Sigmoid colon (tissue), 6 donors: ENCODE measurements at regions not wholly inside any gene's neighbourhood (a gene's known extent, or its start where the extent isn't known, plus 50 kb on each side); places are given as distances from the start of the nearest gene placed in this dataset.

Source experiments
- DNase-seq: peaks from one replicate; pipeline ENCODE4 v3.0.0-alpha.2; 2019
- H3K27ac ChIP-seq, 4 donors: fragments of 200-600 bp; sonication (generic); one replicate each; pipeline ENCODE4 v1.5.1; 2016 to 2019; ENCODE audit warnings: mild to moderate bottlenecking in 1 of 4
- H3K27me3 ChIP-seq, 3 donors: fragments of 200-600 bp; sonication (generic); one replicate each; pipeline ENCODE4 v1.5.1; 2019; ENCODE audit warnings: mild to moderate bottlenecking in 1 of 3
- H3K36me3 ChIP-seq, 4 donors: fragments of 200-600 bp; sonication (generic); one replicate each; pipeline ENCODE4 v1.5.1; 2016 to 2019
- H3K4me1 ChIP-seq, 4 donors: fragments of 200-600 bp; sonication (generic); one replicate each; pipeline ENCODE4 v1.5.1; 2017 to 2019
- H3K4me3 ChIP-seq, 4 donors: fragments of 200-600 bp; sonication (generic); one replicate each; pipeline ENCODE4 v1.5.1; 2017 to 2019; ENCODE audit warnings: mild to moderate bottlenecking in 2 of 4, moderate library complexity in 1 of 4
- H3K9me3 ChIP-seq, 4 donors: fragments of 200-600 bp in 3 of 4; sonication (generic) in 3 of 4; one replicate each; pipeline versions ENCODE4 v1.5.1 to v1.6.1; 2013 to 2019
- CTCF ChIP-seq, 4 experiments: fragments of 450-650 bp in 3 of 4; fragments of 200-600 bp in 1 of 4; IDR thresholded peaks; one replicate each; pipeline ENCODE4 v1.5.1; 2016 to 2019; ENCODE audit warnings: antibody characterized with exemption in 4 of 4, mild to moderate bottlenecking in 3 of 4, moderate library complexity in 2 of 4
- EP300 ChIP-seq, 4 donors: sonication (generic); formaldehyde crosslinking; IDR thresholded peaks; one replicate each; pipeline ENCODE4 v1.6.1; 2017; ENCODE audit warnings: antibody characterized with exemption in 4 of 4
- POLR2A ChIP-seq, 2 donors: fragments of 450-650 bp; IDR thresholded peaks; one replicate each; pipeline ENCODE4 v1.6.1; 2016; ENCODE audit warnings: antibody characterized with exemption in 2 of 2, mild to moderate bottlenecking in 2 of 2, moderate library complexity in 2 of 2
- POLR2AphosphoS5 ChIP-seq, 4 donors: sonication (generic); formaldehyde crosslinking; IDR thresholded peaks; one replicate each; pipeline ENCODE4 v1.6.1; 2017; ENCODE audit warnings: antibody characterized with exemption in 4 of 4
- WGBS, 2 donors: extraction: QIAGEN DNeasy Blood & Tissue Kit; methylation state at CpG; one replicate each; pipeline ENCODE4 v1.1.7; 2013; 5-methylcytosine and 5-hydroxymethylcytosine counted together
- intact Hi-C: fragments of 100-400 bp; cut with DNase I; formaldehyde crosslinking; loops from one replicate; pipeline ENCODE4 v1.15.1; 2023
- donor health status: healthy with polysubstance abuse.
- donor health status: healthy.

GRCh38 chr12:47017901-47018475 lies 61.4 kb upstream of the PCED1B start:
- no peak for DNase-seq
- intact Hi-C loops, result no loop called here
- Histone ChIP-seq H3K27ac (no peak overlapping the region), H3K4me3 (no peak overlapping the region), H3K4me1 (peaks cover 0 to 7% (median 0%) of the 10 kb centered on the region in 4 donors), H3K9me3 (no peaks in the 10 kb centered on the region), H3K27me3 (no peaks in the 10 kb centered on the region), H3K36me3 (no peaks in the 10 kb centered on the region)
- TF ChIP-seq POLR2AphosphoS5 (IDR thresholded peaks at IDR 0.05) (no peak), POLR2A (IDR thresholded peaks at IDR 0.05) (no peak), EP300 (IDR thresholded peaks at IDR 0.05) (no peak), CTCF (IDR thresholded peaks at IDR 0.05) (no peak)
- 94 to 98% methylated on average over 2 of the region's 2 CpGs for WGBS, 2 donors

- DNase-seq, result no peak
- no peaks in the 10 kb centered on the region for H3K27me3 ChIP-seq
- WGBS, 2 donors, result 75 to 77% methylated on average over 7 of the region's 7 CpGs
- H3K9me3 ChIP-seq, result no peaks in the 10 kb centered on the region
- no peaks in the 10 kb centered on the region for H3K36me3 ChIP-seq
- intact Hi-C loops, result loop anchor here (5.0 kb wide), 2 partner anchors 343 to 948 kb away; no protein-coding TSS in a partner anchor
- no peak overlapping the region for H3K4me3 ChIP-seq
- TF ChIP-seq POLR2AphosphoS5 (IDR thresholded peaks at IDR 0.05) (no peak), POLR2A (IDR thresholded peaks at IDR 0.05) (no peak), EP300 (IDR thresholded peaks at IDR 0.05) (no peak), CTCF (IDR thresholded peaks at IDR 0.05) (no peak)
- no peak overlapping the region for H3K27ac ChIP-seq
- H3K4me1 ChIP-seq, result peaks cover 0 to 7% (median 0%) of the 10 kb centered on the region in 4 donors
These were observed 59.1 kb upstream of the PCED1B start for GRCh38 chr12:47020211-47020821.

- no peaks in the 10 kb centered on the region for H3K9me3 ChIP-seq
- no peaks in the 10 kb centered on the region for H3K36me3 ChIP-seq
- no peak for DNase-seq
- no peak for TF ChIP-seq EP300 (IDR thresholded peaks at IDR 0.05)
- peak; percentile 51 to 72 (median 66) for TF ChIP-seq CTCF (IDR thresholded peaks at IDR 0.05)
- TF ChIP-seq POLR2A (IDR thresholded peaks at IDR 0.05), result no peak
- H3K27ac ChIP-seq, result no peak overlapping the region
- peaks cover 0 to 7% (median 0%) of the 10 kb centered on the region in 4 donors for H3K4me1 ChIP-seq
- H3K27me3 ChIP-seq, result no peaks in the 10 kb centered on the region
- intact Hi-C loops, result loop anchor here (5.0 kb wide), 2 partner anchors 344 to 949 kb away; no protein-coding TSS in a partner anchor
- WGBS, 2 donors, result 49 to 50% methylated on average over 2 of the region's 2 CpGs
- no peak overlapping the region for H3K4me3 ChIP-seq
These were observed 58.1 kb upstream of the PCED1B start for GRCh38 chr12:47021298-47021697.

GRCh38 chr12:47022296-47022695 lies 57.1 kb upstream of the PCED1B start:
- Histone ChIP-seq H3K27ac (no peak overlapping the region), H3K9me3 (no peaks in the 10 kb centered on the region), H3K27me3 (no peaks in the 10 kb centered on the region), H3K4me3 (no peak overlapping the region), H3K36me3 (no peaks in the 10 kb centered on the region), H3K4me1 (peaks cover 0 to 7% (median 0%) of the 10 kb centered on the region in 4 donors)
- WGBS, 2 donors, result 53 to 56% methylated on average over 2 of the region's 2 CpGs
- TF ChIP-seq POLR2A (IDR thresholded peaks at IDR 0.05) (no peak), CTCF (IDR thresholded peaks at IDR 0.05) (no peak), EP300 (IDR thresholded peaks at IDR 0.05) (no peak), POLR2AphosphoS5 (IDR thresholded peaks at IDR 0.05) (no peak)
- intact Hi-C loops, result loop anchor here (5.0 kb wide), 2 partner anchors 345 to 950 kb away; no protein-coding TSS in a partner anchor
- no peak for DNase-seq
